GM18951 (cell line): ENCODE measurements at regions not wholly inside any gene's neighbourhood (a gene's known extent, or its start where the extent isn't known, plus 50 kb on each side); places are given as distances from the start of the nearest gene placed in this dataset.

Experiments
- POLR2A ChIP-seq: IDR thresholded peaks from 4 replicates; pipeline ENCODE4 v1.6.1; 2011; ENCODE audit warnings: mild to moderate bottlenecking; ENCODE audit not compliant: insufficient read length, insufficient read depth; ENCODE audit errors: extremely low read depth
- in situ Hi-C: fragments of 300-500 bp; cut with MboI; formaldehyde crosslinking; loops from one replicate; pipeline ENCODE4 v1.12.0; 2022; ENCODE audit warnings: low sequenced_read_pairs, mixed read lengths, inconsistent platforms; ENCODE audit not compliant: unreplicated experiment

- no peak for TF ChIP-seq POLR2A
- in situ Hi-C loops, result no loop called here
These were observed 805.4 kb upstream of the ALCAM start for GRCh38 chr3:104561324-104561723.

- in situ Hi-C loops, result no loop called here
- TF ChIP-seq POLR2A, result no peak
These were observed 802.6 kb upstream of the ALCAM start for GRCh38 chr3:104564045-104564643.

DNA sequence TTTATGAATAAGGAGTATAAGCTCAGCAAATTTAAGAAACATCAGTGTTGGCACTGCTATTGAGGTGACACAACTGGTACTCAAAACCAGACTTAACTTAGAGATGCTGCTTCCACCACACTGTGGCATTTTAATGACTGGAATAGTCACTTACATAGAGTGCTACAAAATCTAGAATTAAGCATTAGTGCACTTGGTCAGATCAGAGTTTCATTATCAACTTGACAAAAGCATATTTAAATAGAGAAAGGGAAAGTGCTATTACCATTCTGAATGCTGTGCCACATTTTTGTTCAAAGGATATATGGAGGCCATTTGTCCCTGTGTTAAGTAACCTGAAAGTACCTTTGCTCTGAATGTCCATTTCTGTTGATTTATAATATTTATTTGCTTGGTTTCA is 800.7 kb upstream of the ALCAM start:
- TF ChIP-seq POLR2A, result no peak
- in situ Hi-C loops, result no loop called here

GRCh38 chr3:104575634-104576033 is 791.1 kb upstream of the ALCAM start:
- TF ChIP-seq POLR2A, result no peak
- in situ Hi-C loops, result no loop called here

- TF ChIP-seq POLR2A, result no peak
- in situ Hi-C loops, result no loop called here
These were observed 788.2 kb upstream of the ALCAM start for GRCh38 chr3:104578558-104578957.

DNA sequence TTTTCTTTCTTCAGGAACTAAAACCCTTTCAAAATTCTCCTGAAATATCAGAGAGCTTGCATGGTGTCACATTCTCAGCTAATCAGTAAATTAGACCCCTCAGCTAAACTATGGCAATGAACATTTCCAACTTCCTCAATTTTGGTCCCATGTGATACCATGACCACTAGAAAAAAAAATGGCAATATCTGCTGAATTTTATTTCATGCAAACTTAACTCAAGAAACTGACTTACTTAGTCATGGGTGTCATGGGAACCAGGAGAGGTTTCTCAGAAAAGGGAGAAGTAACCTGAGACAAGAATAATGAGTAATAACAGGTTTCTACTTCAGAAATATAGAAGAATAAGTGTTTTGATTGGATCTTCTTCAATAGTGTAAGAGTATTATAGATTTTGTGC is 784.6 kb upstream of the ALCAM start:
- no peak for TF ChIP-seq POLR2A
- in situ Hi-C loops, result no loop called here

GRCh38 chr3:104584682-104585081 is 782.0 kb upstream of the ALCAM start:
- in situ Hi-C loops, result no loop called here
- TF ChIP-seq POLR2A, result no peak

GRCh38 chr3:104586344-104586743 is 780.4 kb upstream of the ALCAM start:
- no peak for TF ChIP-seq POLR2A
- in situ Hi-C loops, result no loop called here

DNA sequence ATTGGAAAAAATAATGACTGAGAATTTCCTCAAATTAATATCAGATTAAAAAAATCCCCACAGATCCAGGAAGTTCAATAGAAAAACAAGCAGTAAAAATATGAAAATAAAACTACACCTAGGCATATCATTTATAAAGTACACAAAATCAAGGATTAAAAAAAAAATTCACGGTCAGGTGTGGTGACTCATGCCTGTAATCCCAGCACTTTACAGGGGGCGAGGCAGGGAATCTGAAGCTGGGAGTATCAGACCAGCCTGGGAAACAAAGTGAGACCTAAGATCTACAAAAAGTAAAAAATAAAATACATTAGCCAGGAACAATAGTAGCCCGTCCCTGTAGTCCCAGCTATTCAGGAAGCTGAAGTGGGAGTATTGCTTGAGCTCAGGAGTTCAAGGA is 778.3 kb upstream of the ALCAM start:
- TF ChIP-seq POLR2A, result no peak
- in situ Hi-C loops, result no loop called here

GRCh38 chr3:104591776-104592175 is 774.9 kb upstream of the ALCAM start:
- in situ Hi-C loops, result no loop called here
- no peak for TF ChIP-seq POLR2A

GRCh38 chr3:104594491-104594890 is 772.2 kb upstream of the ALCAM start:
- TF ChIP-seq POLR2A, result no peak
- in situ Hi-C loops, result no loop called here

GRCh38 chr3:104596054-104596453 is 770.7 kb upstream of the ALCAM start:
- in situ Hi-C loops, result no loop called here
- TF ChIP-seq POLR2A, result no peak

DNA sequence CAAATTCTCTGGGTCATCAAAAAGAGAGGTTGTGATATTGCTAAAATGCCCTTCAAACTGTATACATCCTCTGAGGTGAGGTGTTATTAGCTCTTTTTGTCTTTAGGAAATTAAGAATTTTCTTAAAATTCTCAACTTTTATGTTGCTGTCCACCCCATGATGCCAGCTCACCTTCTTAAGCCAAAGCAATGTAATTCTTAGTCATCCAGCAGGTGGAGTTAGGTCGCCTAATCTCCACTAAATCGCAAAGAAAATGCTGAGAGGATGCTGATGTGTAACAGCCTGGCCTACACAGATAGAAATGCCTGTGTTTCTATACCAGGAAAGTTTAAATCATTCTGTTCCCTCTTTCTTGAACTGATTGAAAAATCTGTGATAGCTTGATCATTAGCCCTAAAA is 770.2 kb upstream of the ALCAM start:
- no peak for TF ChIP-seq POLR2A
- in situ Hi-C loops, result no loop called here

DNA sequence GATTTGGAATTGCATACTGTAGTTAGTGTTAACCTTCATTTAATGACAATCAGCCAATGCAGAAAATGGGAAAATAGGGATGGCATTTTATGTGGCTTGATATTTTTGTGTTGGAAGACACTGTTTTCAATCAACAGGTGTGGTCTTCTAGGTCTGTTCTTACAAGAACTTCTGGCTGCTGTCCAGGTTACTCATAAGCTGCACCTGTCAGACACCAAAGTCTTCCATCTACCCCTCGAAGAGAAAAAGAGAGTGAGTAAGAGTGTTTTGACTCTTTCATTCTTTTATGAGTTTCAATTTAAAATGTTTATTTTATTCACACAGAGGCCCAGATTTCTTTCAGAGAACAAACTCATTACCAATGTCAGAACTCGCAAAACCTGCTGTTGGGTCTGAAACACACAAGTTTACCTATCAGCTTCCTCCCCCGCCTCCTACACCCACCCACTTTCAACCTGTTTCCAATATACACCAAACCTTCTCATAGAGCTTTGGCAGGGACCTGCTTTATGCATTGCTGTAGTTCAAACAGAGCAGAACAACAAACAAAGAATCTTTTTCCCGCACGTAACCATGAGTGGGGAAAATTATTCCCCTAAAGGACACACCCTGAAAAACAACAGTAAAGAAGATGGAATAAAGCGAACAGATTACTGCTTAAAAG is 767.7 kb upstream of the ALCAM start:
- in situ Hi-C loops, result no loop called here
- no peak for TF ChIP-seq POLR2A
